ENCODE measurements at regions not wholly inside any gene's neighbourhood (a gene's known extent, or its start where the extent isn't known, plus 50 kb on each side); places are given as distances from the start of the nearest gene placed in this dataset.

- DNase-seq = no peak
- Histone ChIP-seq H3K4ac (ENCODE audit: low read depth, low read length) (no peak overlapping the region), H3K4me2 (ENCODE audit: low read length) (no peak overlapping the region), H3K27ac (ENCODE audit: low read depth, low read length) (no peak overlapping the region), H2AFZ (ENCODE audit: insufficient read depth, low read length, poor library complexity) (no peak overlapping the region), H3K9ac (ENCODE audit: low read length) (no peak overlapping the region), H2BK5ac (ENCODE audit: low read depth, low read length, poor library complexity) (no peak overlapping the region), H3K36me3 (ENCODE audit: control insufficient read depth in 1 of 2, insufficient read depth in 2 of 2, low read length in 2 of 2) (no peaks in the 10 kb centered on the region), H3K14ac (ENCODE audit: low read length) (no peak overlapping the region), H4K8ac (ENCODE audit: low read depth, low read length) (no peak overlapping the region), H2AK5ac (ENCODE audit: low read length) (no peak overlapping the region), H3K9me3 (ENCODE audit: insufficient read depth, low read depth, low read length) (no peaks in the 10 kb centered on the region), H2BK120ac (ENCODE audit: insufficient read depth, low read length, poor library complexity) (no peak overlapping the region), H4K12ac (ENCODE audit: low read depth, low read length) (no peak overlapping the region), H3K4me1 (ENCODE audit: control insufficient read depth in 1 of 2, insufficient read depth in 2 of 2, low read length in 2 of 2) (peaks cover 0 to 7% of the 10 kb centered on the region in 2 experiments), H3K18ac (ENCODE audit: low read length) (no peak overlapping the region), H3K79me1 (ENCODE audit: low read length) (no peaks in the 10 kb centered on the region), H2BK12ac (ENCODE audit: low read length) (no peak overlapping the region), H4K91ac (ENCODE audit: low read depth, low read length) (no peak overlapping the region), H3K4me3 (ENCODE audit: low read depth, low read length) (no peak overlapping the region), H3K79me2 (ENCODE audit: control insufficient read depth, insufficient read depth, low read length, poor library complexity) (no peaks in the 10 kb centered on the region), H3K23ac (ENCODE audit: low read length) (no peak overlapping the region), H3K27me3 (ENCODE audit: insufficient read depth, low read length) (no peaks in the 10 kb centered on the region)
- WGBS (ENCODE audit: extremely low coverage, insufficient coverage, insufficient read length) = no CpG with 5 or more reads among the region's 12 CpGs
These were observed 136.3 kb upstream of the FMN2 start for GRCh38 chr1:239955431-239955830.

DNA sequence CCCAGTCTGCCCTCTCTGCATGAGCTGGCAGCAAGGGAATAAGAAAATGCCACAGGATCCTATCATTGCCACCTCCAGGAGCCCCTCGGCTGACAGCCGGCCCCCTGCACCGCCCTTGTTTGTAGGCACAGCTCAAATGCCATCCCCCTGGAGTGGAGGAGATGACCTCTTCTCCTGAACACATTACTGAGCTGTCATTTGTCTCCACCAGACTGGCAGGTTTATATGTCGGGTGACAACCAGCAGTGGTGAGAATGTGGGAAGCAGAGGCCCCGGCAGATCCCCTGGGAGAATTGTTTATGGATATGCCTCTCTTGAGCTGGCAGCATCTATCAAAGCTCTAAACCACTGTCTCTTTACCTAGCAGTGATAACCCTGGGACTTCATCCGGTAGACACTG lies 135.4 kb upstream of the FMN2 start:
- Histone ChIP-seq H2BK120ac (ENCODE audit: insufficient read depth, low read length, poor library complexity) (no peak overlapping the region), H2BK12ac (ENCODE audit: low read length) (no peak overlapping the region), H3K23ac (ENCODE audit: low read length) (no peak overlapping the region), H3K79me2 (ENCODE audit: control insufficient read depth, insufficient read depth, low read length, poor library complexity) (no peaks in the 10 kb centered on the region), H3K4ac (ENCODE audit: low read depth, low read length) (no peak overlapping the region), H3K9ac (ENCODE audit: low read length) (no peak overlapping the region), H4K91ac (ENCODE audit: low read depth, low read length) (no peak overlapping the region), H3K27me3 (ENCODE audit: insufficient read depth, low read length) (no peaks in the 10 kb centered on the region), H4K12ac (ENCODE audit: low read depth, low read length) (no peak overlapping the region), H2BK5ac (ENCODE audit: low read depth, low read length, poor library complexity) (no peak overlapping the region), H3K4me1 (ENCODE audit: control insufficient read depth in 1 of 2, insufficient read depth in 2 of 2, low read length in 2 of 2) (peaks cover 0 to 7% of the 10 kb centered on the region in 2 experiments), H2AK5ac (ENCODE audit: low read length) (no peak overlapping the region), H3K4me3 (ENCODE audit: low read depth, low read length) (no peak overlapping the region), H3K27ac (ENCODE audit: low read depth, low read length) (no peak overlapping the region), H3K9me3 (ENCODE audit: insufficient read depth, low read depth, low read length) (no peaks in the 10 kb centered on the region), H2AFZ (ENCODE audit: insufficient read depth, low read length, poor library complexity) (no peak overlapping the region), H3K36me3 (ENCODE audit: control insufficient read depth in 1 of 2, insufficient read depth in 2 of 2, low read length in 2 of 2) (no peaks in the 10 kb centered on the region), H3K79me1 (ENCODE audit: low read length) (no peaks in the 10 kb centered on the region), H3K14ac (ENCODE audit: low read length) (no peak overlapping the region), H3K18ac (ENCODE audit: low read length) (no peak overlapping the region), H4K8ac (ENCODE audit: low read depth, low read length) (no peak overlapping the region), H3K4me2 (ENCODE audit: low read length) (no peak overlapping the region)
- no peak for DNase-seq
- no CpG with 5 or more reads among the region's 6 CpGs for WGBS (ENCODE audit: extremely low coverage, insufficient coverage, insufficient read length)

DNA sequence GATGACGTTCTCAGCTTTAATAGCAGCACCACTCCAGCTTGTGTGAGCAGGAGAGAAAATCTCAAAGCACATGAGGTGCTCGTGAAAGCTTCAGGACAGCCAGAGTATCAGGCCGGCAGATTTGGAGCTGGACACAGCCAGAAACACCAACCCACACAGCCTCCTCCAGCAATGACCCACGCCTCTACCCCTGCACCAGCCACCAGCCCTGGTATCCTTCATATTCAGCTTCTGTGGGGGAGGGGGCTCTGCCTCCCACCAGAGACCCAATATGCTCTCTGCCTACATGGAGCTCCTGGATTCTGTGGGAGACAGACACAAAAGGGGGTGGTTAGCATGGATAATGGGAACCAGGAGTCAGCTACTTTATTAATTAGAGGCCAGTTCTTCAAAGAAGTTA lies 133.6 kb upstream of the FMN2 start:
- H3K9me3 ChIP-seq (ENCODE audit: insufficient read depth, low read depth, low read length) = no peaks in the 10 kb centered on the region
- no peak overlapping the region for H2BK12ac ChIP-seq (ENCODE audit: low read length)
- no peak overlapping the region for H4K8ac ChIP-seq (ENCODE audit: low read depth, low read length)
- H3K14ac ChIP-seq (ENCODE audit: low read length) = no peak overlapping the region
- no peaks in the 10 kb centered on the region for H3K36me3 ChIP-seq (ENCODE audit: control insufficient read depth in 1 of 2, insufficient read depth in 2 of 2, low read length in 2 of 2)
- H3K79me2 ChIP-seq (ENCODE audit: control insufficient read depth, insufficient read depth, low read length, poor library complexity) = no peaks in the 10 kb centered on the region
- H3K4ac ChIP-seq (ENCODE audit: low read depth, low read length) = no peak overlapping the region
- no peak overlapping the region for H3K9ac ChIP-seq (ENCODE audit: low read length)
- H3K27ac ChIP-seq (ENCODE audit: low read depth, low read length) = no peak overlapping the region
- no peak overlapping the region for H2BK5ac ChIP-seq (ENCODE audit: low read depth, low read length, poor library complexity)
- H2AFZ ChIP-seq (ENCODE audit: insufficient read depth, low read length, poor library complexity) = no peak overlapping the region
- no peaks in the 10 kb centered on the region for H3K79me1 ChIP-seq (ENCODE audit: low read length)
- H3K4me3 ChIP-seq (ENCODE audit: low read depth, low read length) = no peak overlapping the region
- no peak overlapping the region for H2BK120ac ChIP-seq (ENCODE audit: insufficient read depth, low read length, poor library complexity)
- H3K23ac ChIP-seq (ENCODE audit: low read length) = no peak overlapping the region
- H2AK5ac ChIP-seq (ENCODE audit: low read length) = no peak overlapping the region
- no peak for DNase-seq
- H3K4me1 ChIP-seq (ENCODE audit: control insufficient read depth in 1 of 2, insufficient read depth in 2 of 2, low read length in 2 of 2) = no peaks in the 10 kb centered on the region
- H3K4me2 ChIP-seq (ENCODE audit: low read length) = no peak overlapping the region
- no peak overlapping the region for H4K12ac ChIP-seq (ENCODE audit: low read depth, low read length)
- H4K91ac ChIP-seq (ENCODE audit: low read depth, low read length) = no peak overlapping the region
- no peaks in the 10 kb centered on the region for H3K27me3 ChIP-seq (ENCODE audit: insufficient read depth, low read length)
- no peak overlapping the region for H3K18ac ChIP-seq (ENCODE audit: low read length)
- WGBS (ENCODE audit: extremely low coverage, insufficient coverage, insufficient read length) = no CpG with 5 or more reads among the region's 4 CpGs

GRCh38 chr1:239960366-239960765 lies 131.3 kb upstream of the FMN2 start:
- H3K4ac ChIP-seq (ENCODE audit: low read depth, low read length) = no peak overlapping the region
- no peak overlapping the region for H3K9ac ChIP-seq (ENCODE audit: low read length)
- H2BK12ac ChIP-seq (ENCODE audit: low read length) = no peak overlapping the region
- H3K9me3 ChIP-seq (ENCODE audit: insufficient read depth, low read depth, low read length) = no peaks in the 10 kb centered on the region
- no peak overlapping the region for H2BK5ac ChIP-seq (ENCODE audit: low read depth, low read length, poor library complexity)
- no peak overlapping the region for H4K91ac ChIP-seq (ENCODE audit: low read depth, low read length)
- no peak overlapping the region for H4K12ac ChIP-seq (ENCODE audit: low read depth, low read length)
- H3K14ac ChIP-seq (ENCODE audit: low read length) = no peak overlapping the region
- H3K79me1 ChIP-seq (ENCODE audit: low read length) = no peaks in the 10 kb centered on the region
- no peak overlapping the region for H3K27ac ChIP-seq (ENCODE audit: low read depth, low read length)
- no peak overlapping the region for H3K4me3 ChIP-seq (ENCODE audit: low read depth, low read length)
- no peak overlapping the region for H2AK5ac ChIP-seq (ENCODE audit: low read length)
- no peaks in the 10 kb centered on the region for H3K4me1 ChIP-seq (ENCODE audit: control insufficient read depth in 1 of 2, insufficient read depth in 2 of 2, low read length in 2 of 2)
- no peak overlapping the region for H3K4me2 ChIP-seq (ENCODE audit: low read length)
- H3K23ac ChIP-seq (ENCODE audit: low read length) = no peak overlapping the region
- H3K79me2 ChIP-seq (ENCODE audit: control insufficient read depth, insufficient read depth, low read length, poor library complexity) = no peaks in the 10 kb centered on the region
- H4K8ac ChIP-seq (ENCODE audit: low read depth, low read length) = no peak overlapping the region
- DNase-seq = no peak
- H3K18ac ChIP-seq (ENCODE audit: low read length) = no peak overlapping the region
- H2BK120ac ChIP-seq (ENCODE audit: insufficient read depth, low read length, poor library complexity) = no peak overlapping the region
- no peak overlapping the region for H2AFZ ChIP-seq (ENCODE audit: insufficient read depth, low read length, poor library complexity)
- WGBS (ENCODE audit: extremely low coverage, insufficient coverage, insufficient read length) = no CpG with 5 or more reads among the region's 2 CpGs
- H3K36me3 ChIP-seq (ENCODE audit: control insufficient read depth in 1 of 2, insufficient read depth in 2 of 2, low read length in 2 of 2) = no peaks in the 10 kb centered on the region
- no peaks in the 10 kb centered on the region for H3K27me3 ChIP-seq (ENCODE audit: insufficient read depth, low read length)

All from trophoblast cell (in vitro differentiated cells and primary cell).